WTC11 (cell line): ENCODE measurements at regions not wholly inside any gene's neighbourhood (a gene's known extent, or its start where the extent isn't known, plus 50 kb on each side); places are given as distances from the start of the nearest gene placed in this dataset.

Experiments used
- ELF4 ChIP-seq: sonication (generic); formaldehyde crosslinking; IDR thresholded peaks from 2 replicates; pipeline ENCODE4 v1.8.1; 2022; ENCODE audit warnings: low read depth, mild to moderate bottlenecking, moderate library complexity, missing genetic modification reagents
- ESRRA ChIP-seq: sonication (generic); formaldehyde crosslinking; IDR thresholded peaks from 2 replicates; pipeline ENCODE4 v1.8.1; 2022; ENCODE audit warnings: mild to moderate bottlenecking, missing genetic modification reagents, borderline replicate concordance
- FOXJ3 ChIP-seq: sonication (generic); formaldehyde crosslinking; IDR thresholded peaks from 2 replicates; pipeline ENCODE4 v1.9.0; 2021; ENCODE audit warnings: missing genetic modification reagents, mild to moderate bottlenecking, borderline replicate concordance
- GABPB1 ChIP-seq: sonication (generic); formaldehyde crosslinking; IDR thresholded peaks from 2 replicates; pipeline ENCODE4 v1.8.1; 2023; ENCODE audit warnings: mild to moderate bottlenecking, missing genetic modification reagents
- JUN ChIP-seq: sonication (generic); formaldehyde crosslinking; IDR thresholded peaks from 2 replicates; pipeline ENCODE4 v1.8.0; 2023; ENCODE audit warnings: mild to moderate bottlenecking, missing genetic modification reagents
- RELA ChIP-seq: sonication (generic); formaldehyde crosslinking; IDR thresholded peaks from 2 replicates; pipeline ENCODE4 v1.8.1; 2022; ENCODE audit warnings: missing genetic modification reagents, mild to moderate bottlenecking, borderline replicate concordance
- SMAD4 ChIP-seq: sonication (generic); formaldehyde crosslinking; IDR thresholded peaks from 2 replicates; pipeline ENCODE4 v1.8.0; 2022; ENCODE audit warnings: mild to moderate bottlenecking, missing genetic modification reagents
- TEAD4 ChIP-seq: sonication (generic); formaldehyde crosslinking; IDR thresholded peaks from 2 replicates; pipeline ENCODE4 v1.8.0; 2022; ENCODE audit warnings: mild to moderate bottlenecking, missing genetic modification reagents
- ZBTB43 ChIP-seq: sonication (generic); formaldehyde crosslinking; IDR thresholded peaks from 2 replicates; pipeline ENCODE4 v1.8.1; 2023; ENCODE audit warnings: mild to moderate bottlenecking, missing genetic modification reagents
- TF ChIP-seq, protein P1 (sequence below): sonication (generic); formaldehyde crosslinking; IDR thresholded peaks from 2 replicates; pipeline ENCODE4 v1.8.1; 2023; ENCODE audit warnings: mild to moderate bottlenecking, moderate library complexity, missing genetic modification reagents
- TF ChIP-seq, protein P2 (sequence below): fragments of 200-600 bp; IDR thresholded peaks from 2 replicates; pipeline ENCODE4 v1.8.0; 2022; ENCODE audit warnings: antibody characterized with exemption
- TF ChIP-seq, protein P3 (sequence below): fragments of 250-450 bp; sonication (Bioruptor Pico); IDR thresholded peaks from 2 replicates; pipeline ENCODE4 v1.9.0; 2021; ENCODE audit warnings: mild to moderate bottlenecking

- TF ChIP-seq ESRRA: no peak
- TF ChIP-seq RELA (CRISPR knock-in tag): no peak
- no peak for TF ChIP-seq TEAD4 (CRISPR knock-in tag)
- TF ChIP-seq, protein P1, sequence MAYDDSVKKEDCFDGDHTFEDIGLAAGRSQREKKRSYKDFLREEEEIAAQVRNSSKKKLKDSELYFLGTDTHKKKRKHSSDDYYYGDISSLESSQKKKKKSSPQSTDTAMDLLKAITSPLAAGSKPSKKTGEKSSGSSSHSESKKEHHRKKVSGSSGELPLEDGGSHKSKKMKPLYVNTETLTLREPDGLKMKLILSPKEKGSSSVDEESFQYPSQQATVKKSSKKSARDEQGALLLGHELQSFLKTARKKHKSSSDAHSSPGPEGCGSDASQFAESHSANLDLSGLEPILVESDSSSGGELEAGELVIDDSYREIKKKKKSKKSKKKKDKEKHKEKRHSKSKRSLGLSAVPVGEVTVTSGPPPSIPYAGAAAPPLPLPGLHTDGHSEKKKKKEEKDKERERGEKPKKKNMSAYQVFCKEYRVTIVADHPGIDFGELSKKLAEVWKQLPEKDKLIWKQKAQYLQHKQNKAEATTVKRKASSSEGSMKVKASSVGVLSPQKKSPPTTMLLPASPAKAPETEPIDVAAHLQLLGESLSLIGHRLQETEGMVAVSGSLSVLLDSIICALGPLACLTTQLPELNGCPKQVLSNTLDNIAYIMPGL (CRISPR knock-in tag): no peak
- no peak for TF ChIP-seq JUN
- TF ChIP-seq, protein P2, sequence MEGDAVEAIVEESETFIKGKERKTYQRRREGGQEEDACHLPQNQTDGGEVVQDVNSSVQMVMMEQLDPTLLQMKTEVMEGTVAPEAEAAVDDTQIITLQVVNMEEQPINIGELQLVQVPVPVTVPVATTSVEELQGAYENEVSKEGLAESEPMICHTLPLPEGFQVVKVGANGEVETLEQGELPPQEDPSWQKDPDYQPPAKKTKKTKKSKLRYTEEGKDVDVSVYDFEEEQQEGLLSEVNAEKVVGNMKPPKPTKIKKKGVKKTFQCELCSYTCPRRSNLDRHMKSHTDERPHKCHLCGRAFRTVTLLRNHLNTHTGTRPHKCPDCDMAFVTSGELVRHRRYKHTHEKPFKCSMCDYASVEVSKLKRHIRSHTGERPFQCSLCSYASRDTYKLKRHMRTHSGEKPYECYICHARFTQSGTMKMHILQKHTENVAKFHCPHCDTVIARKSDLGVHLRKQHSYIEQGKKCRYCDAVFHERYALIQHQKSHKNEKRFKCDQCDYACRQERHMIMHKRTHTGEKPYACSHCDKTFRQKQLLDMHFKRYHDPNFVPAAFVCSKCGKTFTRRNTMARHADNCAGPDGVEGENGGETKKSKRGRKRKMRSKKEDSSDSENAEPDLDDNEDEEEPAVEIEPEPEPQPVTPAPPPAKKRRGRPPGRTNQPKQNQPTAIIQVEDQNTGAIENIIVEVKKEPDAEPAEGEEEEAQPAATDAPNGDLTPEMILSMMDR: no peak
- TF ChIP-seq FOXJ3 (CRISPR knock-in tag): no peak
- TF ChIP-seq ZBTB43: no peak
- TF ChIP-seq, protein P3, sequence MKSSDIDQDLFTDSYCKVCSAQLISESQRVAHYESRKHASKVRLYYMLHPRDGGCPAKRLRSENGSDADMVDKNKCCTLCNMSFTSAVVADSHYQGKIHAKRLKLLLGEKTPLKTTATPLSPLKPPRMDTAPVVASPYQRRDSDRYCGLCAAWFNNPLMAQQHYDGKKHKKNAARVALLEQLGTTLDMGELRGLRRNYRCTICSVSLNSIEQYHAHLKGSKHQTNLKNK: no peak
- TF ChIP-seq ELF4 (CRISPR knock-in tag): no peak
- TF ChIP-seq SMAD4 (CRISPR knock-in tag): no peak
- no peak for TF ChIP-seq GABPB1 (CRISPR knock-in tag)
Measured at GRCh38 chr1:199453723-199454122, 573.8 kb upstream of the NR5A2 start.
